AG04449 (cell line): ENCODE measurements at regions not wholly inside any gene's neighbourhood (a gene's known extent, or its start where the extent isn't known, plus 50 kb on each side); places are given as distances from the start of the nearest gene placed in this dataset.

Experiments used
- CTCF ChIA-PET: fragments of 350-600 bp; formaldehyde crosslinking; extraction: SDS; loops from one replicate; lab custom pipeline; 2021; ENCODE audit warnings: antibody characterized with exemption; lab: Yijun Ruan, JAX
- POLR2A ChIA-PET: fragments of 400-600, 350-600 bp; formaldehyde crosslinking; extraction: SDS; loops from one replicate; lab custom pipeline; 2020; ENCODE audit warnings: antibody characterized with exemption, inconsistent platforms; lab: Yijun Ruan, JAX
- DNase-seq: peaks from one replicate; pipeline ENCODE4 v3.0.0-alpha.2; 2010; ENCODE audit warnings: low read depth, low spot score
- H3K4me3 ChIP-seq: 2 replicates; pipeline ENCODE4 v1.5.1; 2011; ENCODE audit warnings: low read depth, mild to moderate bottlenecking, control low read depth, low read length
- CTCF ChIP-seq: IDR thresholded peaks from one replicate; pipeline ENCODE4 v1.5.1; 2011; ENCODE audit warnings: mild to moderate bottlenecking, moderate library complexity, low read length, control low read depth, inconsistent platforms; ENCODE audit not compliant: insufficient read depth; ENCODE audit errors: missing control alignments

- H3K4me3 ChIP-seq = no peak overlapping the region
- CTCF ChIA-PET = no interaction called here
- POLR2A ChIA-PET = no interaction called here
- no peak for DNase-seq
- TF ChIP-seq CTCF = no peak
Measured at GRCh38 chr12:78419513-78419912, 445.1 kb upstream of the SYT1 start.

DNA sequence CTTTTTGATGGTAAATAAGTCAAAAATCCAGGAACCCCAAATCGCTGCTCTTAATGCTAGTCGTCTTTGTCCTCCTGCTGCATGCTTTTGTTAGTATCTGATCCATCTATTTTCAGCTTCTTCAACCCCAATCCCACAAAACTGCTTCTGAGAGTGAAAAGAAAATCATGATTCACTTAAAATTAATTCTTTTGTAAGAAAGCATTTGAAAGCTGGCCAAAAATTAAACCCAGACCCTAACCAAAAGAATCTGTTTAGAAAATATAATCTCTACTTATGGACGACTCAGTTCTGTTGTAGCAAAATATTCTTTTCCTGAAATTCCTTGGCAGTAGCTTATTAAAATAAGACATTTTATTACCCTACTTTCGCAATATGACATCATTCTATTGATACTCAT lies 443.6 kb upstream of the SYT1 start:
- no peak for DNase-seq
- no peak overlapping the region for H3K4me3 ChIP-seq
- no peak for TF ChIP-seq CTCF
- POLR2A ChIA-PET = no interaction called here
- CTCF ChIA-PET = no interaction called here

- TF ChIP-seq CTCF = no peak
- H3K4me3 ChIP-seq = no peak overlapping the region
- ChIA-PET CTCF (no interaction called here), POLR2A (no interaction called here)
- DNase-seq = no peak
Measured at GRCh38 chr12:78430551-78430950, 434.0 kb upstream of the SYT1 start.

- CTCF ChIA-PET = no interaction called here
- TF ChIP-seq CTCF = no peak
- no peak overlapping the region for H3K4me3 ChIP-seq
- no peak for DNase-seq
- POLR2A ChIA-PET = no interaction called here
Measured at GRCh38 chr12:78431931-78432330, 432.6 kb upstream of the SYT1 start.

- ChIA-PET CTCF (no interaction called here), POLR2A (no interaction called here)
- no peak for TF ChIP-seq CTCF
- no peak overlapping the region for H3K4me3 ChIP-seq
- no peak for DNase-seq
Measured at GRCh38 chr12:78439666-78440065, 424.9 kb upstream of the SYT1 start.

DNA sequence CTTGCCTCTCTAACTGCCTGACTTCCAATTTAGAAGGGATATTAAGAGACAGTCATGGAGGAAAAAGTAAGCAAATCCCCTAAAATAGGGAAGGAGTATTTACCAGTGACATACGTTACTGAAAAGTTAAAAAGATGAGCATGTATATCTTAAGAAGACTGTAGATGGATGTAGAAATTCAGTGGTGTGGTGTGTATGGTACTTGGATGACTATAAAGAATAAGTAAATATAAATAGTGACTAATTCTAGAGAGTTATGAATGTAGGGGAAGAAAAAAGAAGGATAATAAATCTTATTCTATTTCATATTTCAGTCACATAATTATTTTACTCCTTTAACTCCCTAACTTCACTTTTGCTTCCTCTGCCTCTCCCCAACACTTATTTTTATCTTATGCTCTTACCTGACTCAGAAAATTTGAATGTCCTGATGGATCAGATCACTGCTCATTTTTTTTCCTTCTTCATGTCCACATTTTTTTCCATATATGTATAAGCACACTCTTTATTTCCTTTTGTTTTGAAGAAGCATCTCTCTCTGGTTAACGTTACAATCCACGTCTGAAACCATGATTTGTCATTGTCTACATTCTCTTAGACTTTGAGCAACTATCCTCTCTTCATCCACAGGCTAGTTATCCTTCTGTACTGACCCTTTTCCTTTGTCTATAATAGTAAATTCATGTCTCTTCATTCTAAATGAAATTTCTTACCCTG lies 422.7 kb upstream of the SYT1 start:
- POLR2A ChIA-PET = no interaction called here
- CTCF ChIA-PET = no interaction called here
- no peak for TF ChIP-seq CTCF

More for the DNA sequence above, 422.7 kb upstream of the SYT1 start:
- no peak overlapping the region for H3K4me3 ChIP-seq
- DNase-seq = no peak
